ENCODE measurements at regions not wholly inside any gene's neighbourhood (a gene's known extent, or its start where the extent isn't known, plus 50 kb on each side); places are given as distances from the start of the nearest gene placed in this dataset.

DNA sequence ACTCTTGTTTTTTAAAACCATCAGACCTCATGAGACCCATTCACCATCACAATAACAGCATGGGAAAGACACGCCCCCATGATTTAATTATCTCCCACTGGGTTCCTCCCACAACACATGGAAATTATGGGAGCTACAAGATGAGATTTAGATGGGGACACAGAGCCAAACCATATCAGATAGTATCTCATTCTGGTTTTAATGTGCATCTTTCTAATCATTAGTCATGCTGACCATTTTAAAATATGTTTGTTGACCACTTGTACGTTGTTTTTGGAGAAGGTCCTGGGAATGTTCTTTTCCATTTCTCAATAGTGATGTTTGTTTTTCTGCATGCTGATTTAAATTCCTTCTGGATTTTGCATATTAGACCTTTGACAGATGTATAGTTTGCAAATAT lies 119.0 kb downstream of the RTL3 start:
- TF ChIP-seq POLR2A (IDR thresholded peaks at IDR 0.05; ENCODE audit: low read length) (no peak), GATA1 (IDR thresholded peaks at IDR 0.05; ENCODE audit: low read depth, low read length) (no peak)

Measured in erythroblast (primary cell).